ENCODE measurements at regions not wholly inside any gene's neighbourhood (a gene's known extent, or its start where the extent isn't known, plus 50 kb on each side); places are given as distances from the start of the nearest gene placed in this dataset.
"Not testable (repeated sequence)": the region's sequence is repeated elsewhere in the genome, so short reads cannot be mapped to it uniquely, and the experiment has no call there.

DNA sequence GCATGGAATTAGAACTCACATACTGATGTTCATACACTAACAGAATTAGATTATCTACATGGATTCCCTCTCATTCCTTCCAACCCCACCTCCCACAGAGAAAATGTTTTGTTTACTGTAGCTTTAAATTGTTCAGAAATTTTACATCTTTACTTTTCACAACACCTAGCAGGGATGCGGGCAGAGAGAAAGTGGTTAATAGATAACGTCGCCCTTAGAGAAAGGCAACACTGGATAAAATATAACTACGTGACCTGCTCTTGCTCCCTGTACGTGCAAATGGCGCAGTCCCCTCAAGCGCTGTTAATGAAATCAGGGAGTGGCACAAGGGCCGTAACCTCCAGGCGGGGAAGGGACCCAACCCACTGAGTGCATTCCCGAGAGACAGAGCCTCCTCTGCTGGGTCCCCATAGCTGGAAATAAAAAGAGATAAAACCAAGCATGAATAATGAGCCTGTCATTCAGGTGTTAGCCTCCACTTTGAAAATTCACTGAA is 125.3 kb upstream of the DAPK1 start:
- H3K4me1 ChIP-seq (ENCODE audit: insufficient read depth, low read length, poor library complexity, severe bottlenecking): no peaks in the 10 kb centered on the region
- DNase-seq (ENCODE audit: low spot score): no peak
- POLR2A ChIA-PET: interaction anchor here (1.0 kb wide), 1 partner anchor 10 kb away, joined by 4 read pairs; no protein-coding TSS in a partner anchor
- H3K4me2 ChIP-seq (ENCODE audit: low read length): no peak overlapping the region
- intact Hi-C loops (cut with micrococcal nuclease; ENCODE audit: unreplicated experiment): no loop called here
- CTCF ChIA-PET (ENCODE audit: unreplicated experiment): no interaction called here
- BruUV-seq (replicated peaks): no TSS peak
- H4K20me1 ChIP-seq (ENCODE audit: insufficient read depth, low read length): no peaks in the 10 kb centered on the region
- H3K4me3 ChIP-seq (ENCODE audit: low read depth, low read length, poor library complexity, severe bottlenecking): no peak overlapping the region
- no peaks in the 10 kb centered on the region for H3K79me2 ChIP-seq (ENCODE audit: insufficient read depth, low read depth, low read length)
- no peaks in the 10 kb centered on the region for H3K9me2 ChIP-seq (ENCODE audit: insufficient read depth, low read length)
- H3K36me3 ChIP-seq (ENCODE audit: insufficient read depth, low read length): no peaks in the 10 kb centered on the region
- no peak overlapping the region for H2AFZ ChIP-seq (ENCODE audit: low read length)
- no peaks in the 10 kb centered on the region for H3K9me3 ChIP-seq (ENCODE audit: low read length)
- TF ChIP-seq CTCF (conservative IDR thresholded peaks at IDR 0.05; ENCODE audit: low read length): no peak
- no peak for TF ChIP-seq EZH2phosphoT487 (IDR thresholded peaks at IDR 0.05; ENCODE audit: borderline replicate concordance, low read depth, low read length)
- H3K27ac ChIP-seq (ENCODE audit: low read depth, low read length, poor library complexity, severe bottlenecking): no peak overlapping the region

DNA sequence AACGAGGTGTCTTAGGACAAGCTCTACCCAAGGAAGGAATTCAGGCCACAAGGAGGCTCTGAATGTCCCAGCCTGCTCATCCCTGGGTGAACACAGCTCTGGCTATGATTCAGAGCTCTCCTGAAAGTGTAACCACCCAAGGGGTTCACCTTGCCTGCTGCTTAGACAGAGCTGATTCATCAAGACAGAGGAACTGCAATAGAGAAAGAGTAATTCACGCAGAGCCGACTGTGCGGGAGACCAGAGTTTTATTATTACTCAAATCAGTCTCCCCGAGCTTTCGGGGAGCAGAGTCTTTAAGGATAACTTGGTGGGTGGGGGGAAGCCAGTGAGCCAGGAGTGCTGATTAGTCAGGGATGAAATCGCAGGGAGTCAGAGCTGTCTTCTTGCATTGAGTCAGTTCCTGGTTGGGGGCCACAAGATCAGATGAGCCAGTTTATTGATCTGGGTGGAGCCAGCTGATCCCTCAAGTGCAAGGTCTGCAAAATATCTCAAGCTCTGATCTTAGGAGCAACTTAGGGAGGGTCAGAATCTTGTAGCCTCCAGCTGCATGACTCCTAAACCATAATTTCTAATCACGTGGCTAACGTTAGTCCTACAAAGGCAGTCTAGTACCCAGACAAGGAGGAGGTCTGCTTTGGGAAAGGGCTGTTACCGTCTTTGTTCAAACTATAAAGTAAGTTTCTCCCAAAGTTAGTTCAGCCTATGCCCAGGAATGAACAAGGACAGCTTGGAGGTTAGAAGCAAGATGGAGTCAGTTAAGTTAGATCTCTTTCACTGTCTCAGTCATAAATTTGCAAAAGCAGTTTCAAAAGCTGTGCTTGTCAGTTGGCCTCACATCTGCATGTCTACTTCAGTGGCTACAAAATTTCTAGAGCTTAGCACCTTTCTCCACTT is 123.4 kb upstream of the DAPK1 start:
- H3K4me3 ChIP-seq (ENCODE audit: low read depth, low read length, poor library complexity, severe bottlenecking); H3K4me1 ChIP-seq (ENCODE audit: insufficient read depth, low read length, poor library complexity, severe bottlenecking); H3K9me3 ChIP-seq (ENCODE audit: low read length); H3K79me2 ChIP-seq (ENCODE audit: insufficient read depth, low read depth, low read length); DNase-seq (ENCODE audit: low spot score); H3K9me2 ChIP-seq (ENCODE audit: insufficient read depth, low read length); BruUV-seq (replicated peaks); CTCF ChIA-PET (ENCODE audit: unreplicated experiment); H4K20me1 ChIP-seq (ENCODE audit: insufficient read depth, low read length); H3K36me3 ChIP-seq (ENCODE audit: insufficient read depth, low read length); H3K27ac ChIP-seq (ENCODE audit: low read depth, low read length, poor library complexity, severe bottlenecking); H3K4me2 ChIP-seq (ENCODE audit: low read length); H2AFZ ChIP-seq (ENCODE audit: low read length); intact Hi-C loops (cut with micrococcal nuclease; ENCODE audit: unreplicated experiment): not testable (repeated sequence)
- POLR2A ChIA-PET: interaction anchor here (1.0 kb wide), 1 partner anchor 17 kb away, joined by 3 read pairs; no protein-coding TSS in a partner anchor

- no peak overlapping the region for H3K27ac ChIP-seq (ENCODE audit: low read depth, low read length, poor library complexity, severe bottlenecking)
- H3K4me2 ChIP-seq (ENCODE audit: low read length): no peak overlapping the region
- H3K79me2 ChIP-seq (ENCODE audit: insufficient read depth, low read depth, low read length): no peaks in the 10 kb centered on the region
- H3K4me3 ChIP-seq (ENCODE audit: low read depth, low read length, poor library complexity, severe bottlenecking): no peak overlapping the region
- no peaks in the 10 kb centered on the region for H3K4me1 ChIP-seq (ENCODE audit: insufficient read depth, low read length, poor library complexity, severe bottlenecking)
- intact Hi-C loops (cut with micrococcal nuclease; ENCODE audit: unreplicated experiment): no loop called here
- no peak overlapping the region for H2AFZ ChIP-seq (ENCODE audit: low read length)
- no TSS peak for BruUV-seq (replicated peaks)
- ChIA-PET CTCF (ENCODE audit: unreplicated experiment) (no interaction called here), POLR2A (no interaction called here)
- TF ChIP-seq CTCF (conservative IDR thresholded peaks at IDR 0.05; ENCODE audit: low read length) (no peak), EZH2phosphoT487 (IDR thresholded peaks at IDR 0.05; ENCODE audit: borderline replicate concordance, low read depth, low read length) (no peak)
- no peak for DNase-seq (ENCODE audit: low spot score)
- H3K9me2 ChIP-seq (ENCODE audit: insufficient read depth, low read length): no peaks in the 10 kb centered on the region
- no peaks in the 10 kb centered on the region for H3K36me3 ChIP-seq (ENCODE audit: insufficient read depth, low read length)
- H4K20me1 ChIP-seq (ENCODE audit: insufficient read depth, low read length): no peaks in the 10 kb centered on the region
- H3K9me3 ChIP-seq (ENCODE audit: low read length): no peaks in the 10 kb centered on the region
These were observed 122.1 kb upstream of the DAPK1 start for GRCh38 chr9:87375397-87376073.

Measured in OCI-LY7 (cell line).